ES-I3 (cell line): ENCODE measurements at regions not wholly inside any gene's neighbourhood (a gene's known extent, or its start where the extent isn't known, plus 50 kb on each side); places are given as distances from the start of the nearest gene placed in this dataset.
A peak's percentile ranks its signal among the peaks of the same experiment; 100 is the strongest.
"Not testable (repeated sequence)": the region's sequence is repeated elsewhere in the genome, so short reads cannot be mapped to it uniquely, and the experiment has no call there.

ENCODE experiments used
- H3K36me3 ChIP-seq: 2 replicates; pipeline ENCODE4 v1.6.1; 2013; ENCODE audit warnings: mild to moderate bottlenecking, low read length, control low read depth, moderate library complexity; ENCODE audit not compliant: insufficient read depth
- H3K4me1 ChIP-seq: 2 replicates; pipeline ENCODE4 v1.6.1; 2013; ENCODE audit warnings: mild to moderate bottlenecking, control low read depth, low read length; ENCODE audit not compliant: insufficient read depth
- H3K9ac ChIP-seq: 2 replicates; pipeline ENCODE4 v1.6.1; 2013; ENCODE audit warnings: low read depth, mild to moderate bottlenecking, low read length, moderate library complexity
- H3K9me3 ChIP-seq: 2 replicates; pipeline ENCODE4 v1.6.1; 2013; ENCODE audit warnings: mild to moderate bottlenecking, low read length, moderate library complexity; ENCODE audit not compliant: control insufficient read depth, insufficient read depth

DNA sequence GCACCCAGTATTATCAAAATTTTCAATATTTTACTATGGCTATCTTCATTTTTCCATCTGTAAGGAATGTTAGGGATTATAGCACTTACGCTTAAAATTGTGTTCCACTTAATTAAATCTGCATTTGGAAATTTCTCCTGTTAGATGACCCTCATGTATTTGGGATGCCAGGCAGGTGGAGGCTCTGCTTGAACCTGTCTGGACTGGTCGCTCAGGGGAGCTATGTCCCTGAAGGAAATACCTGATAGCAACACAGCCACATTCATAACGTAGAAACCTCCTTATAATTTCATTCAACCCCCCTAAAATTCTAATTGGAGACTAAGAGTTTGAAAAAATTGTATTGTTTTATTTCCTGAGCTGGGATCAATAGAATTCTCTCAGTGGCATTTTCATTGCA, 636.0 kb upstream of the MMS22L start:
- H3K9me3 ChIP-seq, result no peaks in the 10 kb centered on the region
- no peak overlapping the region for H3K9ac ChIP-seq
- H3K4me1 ChIP-seq, result peaks cover 35% of the 10 kb centered on the region
- H3K36me3 ChIP-seq, result no peaks in the 10 kb centered on the region

DNA sequence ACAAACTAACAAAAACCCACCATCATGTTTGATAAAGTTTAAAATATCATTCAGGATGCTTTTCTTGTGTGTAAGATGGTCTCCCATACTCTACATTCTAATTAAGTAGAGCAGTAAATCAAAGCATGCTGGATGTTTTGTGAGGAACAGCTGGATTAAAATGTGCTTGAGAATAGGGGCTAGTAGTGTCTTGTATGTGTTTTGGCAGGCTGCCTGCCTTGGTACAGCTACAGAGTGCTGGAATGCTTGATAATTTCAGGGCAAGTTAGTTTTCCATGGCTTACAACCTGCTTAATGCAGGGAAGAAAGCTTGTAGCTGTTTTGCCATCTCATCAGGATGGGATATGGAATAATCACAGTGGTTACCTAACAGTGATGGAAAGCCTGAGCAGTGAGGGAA, 636.6 kb upstream of the MMS22L start:
- Histone ChIP-seq H3K9me3 (no peaks in the 10 kb centered on the region), H3K36me3 (no peaks in the 10 kb centered on the region), H3K4me1 (peaks cover 37% of the 10 kb centered on the region), H3K9ac (no peak overlapping the region)

DNA sequence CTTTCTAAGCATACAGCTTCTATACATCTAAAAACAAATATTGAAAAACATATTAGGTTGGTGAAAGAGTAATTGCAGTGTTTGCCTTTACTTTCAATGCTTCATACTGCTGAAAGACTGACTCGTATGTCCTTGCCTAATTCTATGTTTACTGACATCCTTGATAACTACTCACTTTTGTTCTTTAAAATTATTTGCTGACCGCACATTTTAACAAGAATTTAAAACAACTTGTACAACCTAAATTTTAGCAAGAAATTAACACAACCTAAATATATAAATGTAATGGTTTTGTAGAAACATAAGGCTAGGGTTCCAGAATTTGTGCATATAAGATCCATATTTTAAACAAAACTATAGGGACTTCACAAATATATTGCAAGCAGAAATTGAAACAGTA, 640.2 kb upstream of the MMS22L start:
- Histone ChIP-seq H3K36me3 (no peaks in the 10 kb centered on the region), H3K9me3 (no peaks in the 10 kb centered on the region), H3K9ac (no peak overlapping the region), H3K4me1 (peaks cover 11% of the 10 kb centered on the region; the same call in 1 of the 2 replicates)

DNA sequence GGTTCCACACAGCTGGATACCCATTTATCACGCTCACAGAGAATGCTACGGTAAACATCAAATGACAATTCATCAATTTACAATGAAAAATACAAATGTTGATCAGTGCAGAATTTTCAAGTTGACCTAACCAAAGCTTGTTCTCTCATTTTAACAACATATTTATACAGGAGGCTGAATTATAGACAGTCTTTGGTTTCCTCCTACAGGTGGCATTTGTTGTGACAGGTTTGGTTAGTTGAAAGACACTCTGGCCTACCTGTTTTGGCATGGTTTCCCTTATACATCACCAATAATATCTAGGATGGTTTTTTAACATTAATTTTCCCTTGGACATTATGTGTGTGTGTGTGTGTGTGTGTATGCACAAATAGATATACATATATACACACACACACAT, 642.5 kb upstream of the MMS22L start:
- Histone ChIP-seq H3K4me1 (peaks cover 4% of the 10 kb centered on the region; the same call in 1 of the 2 replicates), H3K9me3 (no peaks in the 10 kb centered on the region), H3K9ac (no peak overlapping the region), H3K36me3 (no peaks in the 10 kb centered on the region)

DNA sequence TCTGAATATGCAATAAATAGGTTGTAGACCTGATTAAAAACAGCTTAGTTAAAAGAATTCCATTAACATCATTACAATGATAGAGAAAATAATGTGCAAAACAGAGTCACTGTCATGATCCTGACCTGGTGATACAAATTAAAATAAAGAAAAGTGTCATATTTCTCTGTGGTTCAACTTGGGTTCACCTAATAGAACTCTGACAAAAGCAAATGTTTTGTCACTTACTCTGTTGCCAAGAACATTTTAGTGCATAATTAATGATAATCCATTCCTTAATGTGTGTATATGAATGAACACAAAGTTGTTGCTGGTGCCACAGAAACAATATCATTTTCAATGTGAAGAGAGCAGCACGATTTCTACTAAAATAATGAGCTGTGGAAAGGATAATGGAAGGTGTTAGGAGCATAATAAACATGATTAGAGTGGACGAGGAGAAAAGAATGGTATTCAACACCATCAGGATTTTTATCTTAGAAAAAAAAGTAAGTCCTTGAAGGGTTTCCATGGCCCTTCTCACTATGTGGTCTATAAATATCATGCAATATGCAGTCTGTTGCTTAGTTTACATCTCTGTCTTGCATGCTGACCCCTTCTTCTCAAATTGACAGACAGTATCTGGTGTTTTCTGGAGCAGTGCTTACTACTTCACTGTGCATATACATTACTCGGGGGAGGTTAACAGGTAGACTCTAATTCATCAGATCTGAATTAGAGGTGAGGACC, 656.6 kb upstream of the MMS22L start:
- H3K4me1 ChIP-seq, result no peaks in the 10 kb centered on the region; the same call in 1 of the 2 replicates
- H3K36me3 ChIP-seq, result no peaks in the 10 kb centered on the region
- no peaks in the 10 kb centered on the region for H3K9me3 ChIP-seq
- no peak overlapping the region; the same call in 1 of the 2 replicates for H3K9ac ChIP-seq

DNA sequence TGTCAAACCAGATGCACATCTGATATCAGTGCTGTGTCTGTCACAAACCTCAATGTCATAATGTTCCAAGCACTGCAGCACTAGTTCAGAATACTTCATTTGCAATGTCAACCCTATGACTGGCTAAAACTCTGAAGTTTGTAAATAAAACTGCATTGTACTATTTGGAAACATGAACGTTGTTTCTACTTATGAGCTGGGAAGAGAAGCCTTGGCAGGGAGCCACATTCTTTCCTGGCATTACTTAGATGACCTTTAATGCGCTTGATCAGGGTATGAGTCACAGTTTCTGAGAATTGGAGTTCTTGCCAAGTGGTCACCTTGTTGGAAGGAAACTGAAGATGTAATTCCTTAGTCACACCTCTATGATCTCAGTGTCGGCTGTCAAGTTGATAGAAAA, 664.8 kb upstream of the MMS22L start:
- H3K36me3 ChIP-seq, result no peaks in the 10 kb centered on the region
- no peaks in the 10 kb centered on the region for H3K4me1 ChIP-seq
- H3K9ac ChIP-seq, result no peak overlapping the region

DNA sequence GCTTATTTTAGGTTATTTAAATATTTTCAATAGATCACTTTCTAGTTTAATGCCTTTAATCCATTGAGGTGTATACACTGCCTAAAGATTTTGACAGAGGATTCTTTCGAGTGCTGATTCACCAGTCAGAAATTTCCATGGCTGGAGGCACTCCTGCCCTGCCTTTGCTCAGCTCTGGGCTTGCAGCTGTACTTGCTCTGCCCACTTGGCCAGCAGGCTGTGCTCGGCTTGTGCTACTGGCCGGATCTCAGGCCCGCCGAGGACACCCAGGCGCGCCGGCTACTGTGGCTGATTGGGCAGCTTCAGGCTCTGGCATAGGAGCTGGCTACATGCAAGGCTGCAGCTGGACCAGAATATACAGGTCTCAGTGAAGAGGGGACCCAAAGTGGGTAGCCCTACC, 675.1 kb upstream of the MMS22L start:
- peaks cover 13% of the 10 kb centered on the region for H3K4me1 ChIP-seq
- H3K9me3 ChIP-seq, result peaks cover 4% of the 10 kb centered on the region; the same call in 1 of the 2 replicates
- no peaks in the 10 kb centered on the region for H3K36me3 ChIP-seq
- H3K9ac ChIP-seq, result no peak overlapping the region

More for the DNA sequence above, 664.8 kb upstream of the MMS22L start:
- H3K9me3 ChIP-seq, result no peaks in the 10 kb centered on the region

DNA sequence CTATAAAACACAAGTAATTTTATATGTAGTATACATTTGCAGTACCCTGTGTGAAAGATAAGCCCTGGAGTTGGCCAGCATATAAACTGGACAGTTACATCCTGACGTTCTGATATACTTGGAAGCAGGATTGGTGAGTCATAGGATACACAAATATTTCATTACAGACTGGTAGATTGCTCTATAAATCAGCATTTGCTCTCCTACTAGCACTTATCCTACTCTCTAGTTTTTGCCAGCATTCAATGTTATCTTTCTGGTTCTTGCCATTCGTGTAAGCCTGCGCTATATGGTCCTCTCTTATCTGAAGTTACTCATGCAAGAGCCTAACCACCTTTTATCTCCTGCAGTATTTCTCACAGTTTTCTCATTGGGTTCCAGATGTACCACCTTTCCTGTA, 680.2 kb upstream of the MMS22L start:
- Histone ChIP-seq H3K9ac (no peak overlapping the region), H3K36me3 (no peaks in the 10 kb centered on the region), H3K4me1 (peaks cover 7% of the 10 kb centered on the region), H3K9me3 (no peaks in the 10 kb centered on the region)

DNA sequence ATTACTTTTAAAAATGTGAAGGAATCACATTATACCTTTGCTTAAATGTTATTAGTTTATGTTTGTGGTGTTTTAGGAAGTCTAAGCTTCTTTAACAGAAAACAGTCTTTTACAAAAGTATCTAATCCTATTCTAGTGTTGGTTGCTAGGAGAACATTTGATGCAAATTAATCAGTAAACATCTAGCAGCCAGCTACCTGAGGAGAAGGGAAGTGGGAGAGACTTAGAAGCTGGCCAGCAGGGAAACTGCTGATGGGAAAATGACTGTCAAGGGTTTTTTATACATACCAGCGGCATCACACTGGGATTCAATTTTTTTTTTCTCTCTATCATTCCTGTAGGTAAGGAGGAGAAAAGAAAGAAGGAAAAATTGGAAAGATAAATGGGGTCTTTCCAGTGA, 686.0 kb upstream of the MMS22L start:
- no peak overlapping the region for H3K9ac ChIP-seq
- H3K9me3 ChIP-seq, result 0 out of 2 replicates have a peak, but pooled peaks cover 6% of the 10 kb centered on the region
- H3K4me1 ChIP-seq, result no peaks in the 10 kb centered on the region
- H3K36me3 ChIP-seq, result no peaks in the 10 kb centered on the region

DNA sequence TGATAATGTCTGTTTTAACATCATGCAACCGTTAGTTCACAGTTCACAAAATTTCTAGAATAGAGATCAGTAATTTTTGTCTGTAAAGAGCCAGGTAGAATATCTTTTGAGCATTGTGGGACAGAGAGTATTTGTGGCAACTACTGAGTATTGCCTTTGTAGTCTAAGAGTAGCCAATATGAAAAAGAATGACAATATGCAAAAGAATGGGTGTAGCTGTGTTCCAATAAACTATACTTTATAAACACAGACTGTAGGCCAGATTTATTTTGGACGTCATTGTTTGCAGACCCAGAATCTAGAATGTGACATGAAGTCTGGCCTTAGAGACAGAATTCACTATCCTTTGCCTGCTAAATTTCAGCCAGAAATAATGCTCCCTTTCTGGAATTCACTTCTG, 694.1 kb upstream of the MMS22L start:
- H3K9ac ChIP-seq, result no peak overlapping the region
- no peaks in the 10 kb centered on the region for H3K4me1 ChIP-seq
- 0 out of 2 replicates have a peak, but pooled peaks cover 3% of the 10 kb centered on the region for H3K9me3 ChIP-seq
- no peaks in the 10 kb centered on the region for H3K36me3 ChIP-seq

DNA sequence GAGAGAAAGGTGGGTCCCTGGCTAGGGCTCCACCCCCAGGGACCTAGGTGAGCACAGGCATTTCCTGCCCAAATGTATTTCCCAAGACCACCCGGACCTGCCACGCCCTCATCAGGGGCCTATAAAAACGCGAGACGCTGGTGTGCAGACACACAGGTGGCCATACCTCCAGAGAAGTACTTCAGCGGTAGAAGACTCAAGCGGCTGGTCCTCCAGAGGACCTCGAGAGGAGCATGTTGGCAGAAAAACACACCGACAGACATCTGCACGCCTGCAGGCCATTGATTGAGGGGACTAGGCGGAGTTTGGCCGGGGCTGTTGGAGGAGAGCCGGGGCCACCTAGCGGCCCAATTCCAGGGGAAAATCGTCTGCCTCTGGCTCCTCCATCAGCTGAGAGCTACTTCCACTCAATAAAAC, 695.8 kb upstream of the MMS22L start:
- H3K9ac ChIP-seq, result peak overlapping the region; percentile 72
- H3K9me3 ChIP-seq, result no peaks in the 10 kb centered on the region
- H3K4me1 ChIP-seq, result no peaks in the 10 kb centered on the region
- H3K36me3 ChIP-seq, result no peaks in the 10 kb centered on the region

DNA sequence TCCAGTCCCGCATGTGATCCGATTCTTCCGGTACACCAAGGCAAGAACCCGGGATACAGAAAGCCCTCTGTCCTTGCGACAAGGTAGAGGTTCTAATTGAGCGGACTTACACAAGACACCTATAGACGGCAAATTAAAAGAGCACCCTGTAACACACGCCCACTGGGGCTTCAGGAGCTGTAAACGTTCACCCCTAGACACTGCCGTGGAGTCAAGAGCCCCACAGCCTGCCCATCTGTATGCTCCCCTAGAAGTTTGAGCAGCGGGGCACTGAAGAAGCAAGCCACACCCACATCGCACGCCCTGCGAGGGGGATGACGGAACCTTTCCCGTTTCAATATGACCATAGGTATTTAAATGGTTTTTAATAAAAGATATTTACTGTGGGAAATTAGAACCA, 696.3 kb upstream of the MMS22L start:
- not testable (repeated sequence) for H3K9me3 ChIP-seq, H3K4me1 ChIP-seq, H3K36me3 ChIP-seq
- peak overlapping the region; percentile 72 for H3K9ac ChIP-seq

DNA sequence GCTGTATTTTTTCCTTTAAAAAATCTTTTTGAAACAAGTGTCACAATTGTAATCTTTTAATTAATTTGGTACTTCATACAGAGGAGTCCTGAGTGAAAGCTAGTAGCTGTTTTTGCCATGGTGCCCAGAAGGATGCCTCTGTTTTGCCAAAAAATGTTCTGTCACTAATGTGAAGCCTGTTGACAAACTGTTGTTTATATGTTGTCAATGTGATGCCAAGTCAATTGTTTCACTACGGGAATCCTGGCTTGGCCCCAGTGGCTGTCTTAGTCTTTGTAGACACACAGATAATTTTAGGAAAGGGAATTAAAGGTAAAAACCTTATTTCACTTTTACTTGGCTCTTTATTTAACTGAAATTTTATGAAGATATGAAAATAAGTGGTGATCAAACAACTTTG, 706.4 kb upstream of the MMS22L start:
- Histone ChIP-seq H3K9ac (no peak overlapping the region), H3K4me1 (peaks cover 7% of the 10 kb centered on the region; the same call in 1 of the 2 replicates), H3K9me3 (no peaks in the 10 kb centered on the region), H3K36me3 (no peaks in the 10 kb centered on the region)

DNA sequence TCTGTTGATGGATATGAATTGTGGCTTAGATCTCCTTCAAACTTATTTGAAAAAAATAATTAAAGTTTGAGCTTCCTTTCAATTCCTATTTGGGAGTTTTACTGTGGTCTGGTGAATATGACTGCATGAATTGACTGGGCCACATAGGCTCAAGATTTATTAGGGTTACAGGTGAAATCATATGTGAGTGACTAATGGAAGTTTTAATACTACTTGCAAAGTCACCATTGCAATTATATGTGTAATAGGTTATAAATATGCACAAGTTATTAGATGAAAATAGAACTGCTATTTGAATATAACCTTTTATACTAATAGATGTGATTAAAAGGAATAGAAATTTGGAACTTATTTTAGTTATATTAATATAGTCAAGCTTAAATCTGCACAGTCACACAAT, 712.1 kb upstream of the MMS22L start:
- Histone ChIP-seq H3K4me1 (no peaks in the 10 kb centered on the region; the same call in 1 of the 2 replicates), H3K9me3 (no peaks in the 10 kb centered on the region), H3K9ac (no peak overlapping the region), H3K36me3 (no peaks in the 10 kb centered on the region)

DNA sequence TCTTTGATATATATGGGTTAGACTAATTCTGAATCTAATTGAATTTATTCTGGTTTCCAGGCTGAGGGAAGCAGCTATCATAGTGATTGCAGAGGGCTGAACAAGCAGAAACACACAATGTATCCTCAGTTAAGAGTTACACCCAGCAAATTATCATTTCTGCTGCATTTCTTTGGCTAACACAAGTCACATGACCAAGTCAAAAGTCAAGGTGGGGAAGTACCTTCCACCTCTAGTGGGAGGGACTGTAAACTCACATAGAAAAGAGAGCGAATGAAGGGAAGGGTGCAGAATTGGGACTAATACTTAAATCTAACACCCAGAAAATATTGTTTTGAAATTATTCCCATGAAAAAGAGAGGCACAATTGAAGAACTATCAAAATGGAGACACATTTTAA, 719.7 kb upstream of the MMS22L start:
- no peak overlapping the region for H3K9ac ChIP-seq
- no peaks in the 10 kb centered on the region for H3K36me3 ChIP-seq
- H3K4me1 ChIP-seq, result no peaks in the 10 kb centered on the region
- H3K9me3 ChIP-seq, result no peaks in the 10 kb centered on the region
